BE2C (cell line): ENCODE measurements at regions not wholly inside any gene's neighbourhood (a gene's known extent, or its start where the extent isn't known, plus 50 kb on each side); places are given as distances from the start of the nearest gene placed in this dataset.

Source experiments
- DNase-seq: peaks from one replicate; pipeline ENCODE4 v3.0.0-alpha.2; 2020
- H3K27me3 ChIP-seq: fragments of 250-450 bp; sonication (Bioruptor Pico); 2 replicates; pipeline ENCODE4 v1.5.1; 2020; ENCODE audit warnings: mild to moderate bottlenecking
- H3K36me3 ChIP-seq: fragments of 250-450 bp; sonication (Bioruptor Pico); 2 replicates; pipeline ENCODE4 v1.5.1; 2020; ENCODE audit warnings: mild to moderate bottlenecking
- H3K4me1 ChIP-seq: fragments of 250-450 bp; sonication (Bioruptor Pico); 2 replicates; pipeline ENCODE4 v1.5.1; 2020
- H3K4me3 ChIP-seq: 2 replicates; pipeline ENCODE4 v1.5.1; 2011; ENCODE audit warnings: low read depth, low read length
- H3K9me3 ChIP-seq: fragments of 250-450 bp; sonication (Bioruptor Pico); 2 replicates; pipeline ENCODE4 v1.5.1; 2020
- TF ChIP-seq, protein P1 (sequence below): IDR thresholded peaks from 2 replicates; pipeline ENCODE4 v1.5.1; 2012; ENCODE audit warnings: mild to moderate bottlenecking, low read depth, low read length

DNA sequence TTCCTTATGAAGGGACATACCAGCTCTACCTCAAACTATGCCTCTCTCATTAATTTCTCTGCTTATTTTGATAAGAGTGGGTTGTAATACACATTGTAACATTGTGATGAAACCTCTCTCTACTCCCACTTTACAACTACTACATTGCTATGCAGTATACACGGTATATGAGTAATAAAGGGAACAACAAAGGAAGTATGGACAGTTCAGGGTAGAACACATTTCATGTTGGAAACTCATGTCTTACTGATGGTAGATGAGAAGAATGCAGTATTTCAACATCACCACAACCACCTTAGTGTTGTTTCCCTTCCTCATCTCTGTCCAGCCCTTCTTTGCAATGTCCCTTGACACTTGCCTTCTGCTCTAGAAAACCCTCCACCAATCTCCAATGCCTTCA is 515.9 kb upstream of the CELF4 start:
- H3K36me3 ChIP-seq: no peaks in the 10 kb centered on the region
- no peak for DNase-seq
- no peaks in the 10 kb centered on the region for H3K4me1 ChIP-seq
- no peaks in the 10 kb centered on the region for H3K9me3 ChIP-seq
- H3K4me3 ChIP-seq: no peak overlapping the region
- TF ChIP-seq, protein P1, sequence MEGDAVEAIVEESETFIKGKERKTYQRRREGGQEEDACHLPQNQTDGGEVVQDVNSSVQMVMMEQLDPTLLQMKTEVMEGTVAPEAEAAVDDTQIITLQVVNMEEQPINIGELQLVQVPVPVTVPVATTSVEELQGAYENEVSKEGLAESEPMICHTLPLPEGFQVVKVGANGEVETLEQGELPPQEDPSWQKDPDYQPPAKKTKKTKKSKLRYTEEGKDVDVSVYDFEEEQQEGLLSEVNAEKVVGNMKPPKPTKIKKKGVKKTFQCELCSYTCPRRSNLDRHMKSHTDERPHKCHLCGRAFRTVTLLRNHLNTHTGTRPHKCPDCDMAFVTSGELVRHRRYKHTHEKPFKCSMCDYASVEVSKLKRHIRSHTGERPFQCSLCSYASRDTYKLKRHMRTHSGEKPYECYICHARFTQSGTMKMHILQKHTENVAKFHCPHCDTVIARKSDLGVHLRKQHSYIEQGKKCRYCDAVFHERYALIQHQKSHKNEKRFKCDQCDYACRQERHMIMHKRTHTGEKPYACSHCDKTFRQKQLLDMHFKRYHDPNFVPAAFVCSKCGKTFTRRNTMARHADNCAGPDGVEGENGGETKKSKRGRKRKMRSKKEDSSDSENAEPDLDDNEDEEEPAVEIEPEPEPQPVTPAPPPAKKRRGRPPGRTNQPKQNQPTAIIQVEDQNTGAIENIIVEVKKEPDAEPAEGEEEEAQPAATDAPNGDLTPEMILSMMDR: no peak
- H3K27me3 ChIP-seq: no peaks in the 10 kb centered on the region

DNA sequence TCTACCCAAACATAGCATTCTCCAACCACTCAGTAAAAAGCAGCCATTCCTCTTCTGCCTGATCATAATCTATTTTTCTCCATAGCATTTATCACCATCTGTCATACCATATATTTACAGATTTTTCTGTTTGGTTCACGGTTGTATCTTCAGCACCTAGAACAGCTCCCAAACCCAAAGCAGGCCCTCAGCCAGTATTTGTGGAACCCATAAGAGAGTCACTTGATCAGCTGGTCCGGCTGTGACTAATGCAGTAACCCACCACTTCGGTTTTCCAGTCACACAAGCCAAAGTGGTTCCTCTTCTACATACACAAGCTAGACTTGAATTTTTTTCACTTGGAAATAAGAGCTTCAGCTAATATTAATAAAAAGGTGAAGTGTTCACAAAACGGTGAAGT is 511.6 kb upstream of the CELF4 start:
- TF ChIP-seq, protein P1: no peak
- H3K4me1 ChIP-seq: no peaks in the 10 kb centered on the region
- H3K27me3 ChIP-seq: no peaks in the 10 kb centered on the region
- H3K36me3 ChIP-seq: no peaks in the 10 kb centered on the region
- no peak for DNase-seq
- H3K4me3 ChIP-seq: no peak overlapping the region
- H3K9me3 ChIP-seq: no peaks in the 10 kb centered on the region

DNA sequence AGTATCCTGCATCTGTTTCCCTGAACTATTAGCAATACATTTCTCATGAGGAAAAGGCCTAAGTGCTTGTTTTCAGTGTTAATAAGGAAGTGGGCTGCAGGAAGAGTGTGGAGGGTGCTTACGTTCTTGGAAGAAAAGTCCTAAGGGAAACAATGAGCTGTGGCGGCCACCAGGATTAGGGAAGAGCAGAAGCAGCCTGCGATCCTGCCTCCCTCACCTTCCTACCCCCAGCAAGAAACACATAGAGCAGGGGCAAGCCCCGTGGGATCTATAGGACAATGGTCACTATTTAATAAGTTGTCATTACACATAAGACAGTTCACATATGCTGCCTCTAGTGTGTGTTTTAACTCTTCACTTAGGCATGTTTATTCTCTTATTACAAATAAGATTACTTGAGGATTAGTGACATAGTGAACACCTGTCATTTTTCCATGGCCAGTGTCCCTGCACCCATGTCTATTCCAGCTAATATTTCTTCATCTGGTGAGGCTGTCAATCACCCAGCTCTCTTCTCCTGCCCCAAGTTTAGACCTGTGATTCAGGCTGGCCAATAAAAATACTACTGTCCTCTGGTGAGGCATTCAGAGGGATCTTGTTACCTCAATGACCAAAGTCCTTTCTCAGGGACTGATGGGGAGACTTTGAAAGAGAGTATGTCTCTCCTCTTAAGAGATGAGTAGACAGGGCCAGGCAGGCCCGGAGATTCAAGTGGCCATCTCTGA is 510.9 kb upstream of the CELF4 start:
- Histone ChIP-seq H3K4me3 (no peak overlapping the region), H3K9me3 (no peaks in the 10 kb centered on the region), H3K36me3 (no peaks in the 10 kb centered on the region), H3K4me1 (no peaks in the 10 kb centered on the region), H3K27me3 (no peaks in the 10 kb centered on the region)
- TF ChIP-seq, protein P1: no peak
- no peak for DNase-seq

DNA sequence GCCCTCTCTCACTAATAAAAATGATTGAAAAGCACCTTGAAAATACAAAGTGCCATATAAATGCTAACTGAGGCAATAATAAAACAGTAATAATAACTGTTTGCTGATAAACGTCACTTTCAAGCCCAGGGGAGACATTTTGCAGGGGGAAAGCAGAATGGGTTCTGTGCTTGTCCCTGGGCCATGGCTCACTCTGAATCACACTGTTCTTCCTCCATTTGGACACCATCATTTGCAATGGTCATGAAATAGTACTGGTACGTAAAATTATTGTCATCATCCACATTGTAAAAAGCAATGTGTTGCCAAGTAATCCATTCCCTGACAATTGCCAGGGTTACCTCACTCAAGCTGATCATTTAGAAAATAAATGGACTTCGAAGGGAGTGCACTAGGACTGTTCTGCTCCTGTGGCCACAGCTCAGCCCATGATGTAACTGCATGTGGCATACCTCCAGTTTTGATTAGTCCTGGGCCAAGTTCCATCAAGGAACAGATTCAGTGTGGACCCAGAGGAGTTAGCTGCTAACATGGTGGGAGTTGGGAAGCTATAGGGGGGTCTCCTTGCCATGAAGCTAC is 508.8 kb upstream of the CELF4 start:
- no peaks in the 10 kb centered on the region for H3K36me3 ChIP-seq
- no peak for DNase-seq
- no peaks in the 10 kb centered on the region for H3K9me3 ChIP-seq

DNA sequence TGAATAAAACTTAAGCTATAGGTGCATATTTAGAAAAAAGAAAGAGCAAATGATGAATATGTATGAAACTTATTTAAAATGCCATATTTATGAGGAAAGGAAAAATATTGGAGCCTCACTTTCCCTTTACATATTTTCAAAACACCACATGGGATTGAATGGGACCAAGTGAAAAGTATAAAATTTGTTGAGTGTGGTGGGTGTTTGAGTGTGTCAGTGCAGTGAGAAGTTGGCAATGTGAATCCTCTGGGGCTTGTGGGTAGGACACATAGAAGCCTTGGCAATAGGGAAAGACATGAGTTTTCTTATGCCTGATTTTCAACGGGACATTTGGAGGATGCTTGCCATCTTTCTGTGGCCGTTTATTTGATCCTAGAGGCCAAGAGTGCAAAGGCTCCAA is 502.2 kb upstream of the CELF4 start:
- Histone ChIP-seq H3K9me3 (no peaks in the 10 kb centered on the region), H3K4me1 (no peaks in the 10 kb centered on the region), H3K4me3 (no peak overlapping the region), H3K27me3 (no peaks in the 10 kb centered on the region), H3K36me3 (no peaks in the 10 kb centered on the region)
- DNase-seq: no peak
- TF ChIP-seq, protein P1: no peak

More for the DNA sequence above, 508.8 kb upstream of the CELF4 start:
- no peak overlapping the region for H3K4me3 ChIP-seq
- no peaks in the 10 kb centered on the region for H3K4me1 ChIP-seq
- TF ChIP-seq, protein P1: no peak
- no peaks in the 10 kb centered on the region for H3K27me3 ChIP-seq

DNA sequence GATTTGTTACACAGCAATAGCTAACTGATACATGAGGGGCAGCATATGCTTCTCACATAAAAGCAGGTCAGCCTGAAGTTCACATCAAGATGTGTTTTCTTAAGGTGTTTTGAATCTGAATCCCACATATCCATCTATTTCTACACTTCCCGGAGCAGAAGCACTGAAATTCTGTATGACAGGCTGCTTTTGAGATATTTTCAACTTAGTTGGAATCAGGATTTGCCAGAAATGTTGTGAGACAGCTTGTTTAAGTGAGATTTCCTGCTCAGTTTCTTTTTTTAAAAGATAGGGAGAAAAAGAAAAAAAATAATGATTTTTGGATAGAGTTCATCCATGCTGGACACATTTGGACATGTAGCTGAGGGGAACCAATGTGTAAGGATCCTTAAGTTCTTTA is 501.5 kb upstream of the CELF4 start:
- Histone ChIP-seq H3K36me3 (no peaks in the 10 kb centered on the region), H3K4me3 (no peak overlapping the region), H3K9me3 (no peaks in the 10 kb centered on the region), H3K4me1 (no peaks in the 10 kb centered on the region), H3K27me3 (no peaks in the 10 kb centered on the region)
- no peak for DNase-seq
- TF ChIP-seq, protein P1: no peak
